Body of pancreas (tissue), 4 donors: ENCODE measurements at regions not wholly inside any gene's neighbourhood (a gene's known extent, or its start where the extent isn't known, plus 50 kb on each side); places are given as distances from the start of the nearest gene placed in this dataset.

Experiments
- ATAC-seq: fragments of 150-250 bp; one replicate; pipeline ENCODE4 v1.9.1; 2016
- DNase-seq, 4 donors: peaks; one replicate each; pipeline ENCODE4 v3.0.0-alpha.2; 2019
- H3K27ac ChIP-seq, 4 donors: fragments of 200-600 bp; sonication (generic); 1 replicate in 3 of 4; 2 replicates in 1 of 4; pipeline versions ENCODE4 v1.5.1 to v1.6.1; 2016 to 2019; ENCODE audit warnings: mild to moderate bottlenecking in 1 of 4, mixed read lengths in 1 of 4, moderate library complexity in 1 of 4
- H3K27me3 ChIP-seq, 2 donors: fragments of 200-600 bp; sonication (generic); one replicate each; pipeline ENCODE4 v1.6.0; 2016; ENCODE audit warnings: mild to moderate bottlenecking in 1 of 2
- H3K36me3 ChIP-seq, 2 donors: fragments of 200-600 bp; sonication (generic); replicated peaks in 1 of 2; 2 replicates each; pipeline ENCODE4 v1.5.1; 2016; ENCODE audit warnings: low read depth in 2 of 2; ENCODE audit not compliant: insufficient read depth in 1 of 2
- H3K4me1 ChIP-seq: fragments of 200-600 bp; sonication (generic); one replicate; pipeline ENCODE4 v1.6.0; 2016
- H3K4me3 ChIP-seq, 2 donors: fragments of 200-600 bp; sonication (generic); 1 replicate in 1 of 2; 2 replicates in 1 of 2; pipeline ENCODE4 v1.5.1; 2016 to 2019
- H3K9me3 ChIP-seq, 3 donors: fragments of 200-600 bp; sonication (generic); 1 replicate in 2 of 3; 2 replicates in 1 of 3; pipeline ENCODE4 v1.5.1; 2016
- POLR2A ChIP-seq, 3 donors: fragments of 450-650 bp; IDR thresholded peaks; one replicate each; pipeline ENCODE4 v1.6.1; 2016; ENCODE audit warnings: antibody characterized with exemption in 3 of 3, mild to moderate bottlenecking in 2 of 3
- WGBS, 2 donors: methylation state at CpG; one replicate each; pipeline ENCODE4 v1.1.5; 2017; 5-methylcytosine and 5-hydroxymethylcytosine counted together
- intact Hi-C: fragments of 100-400 bp; cut with DNase I; formaldehyde crosslinking; loops from one replicate; pipeline ENCODE4 v1.15.1; 2023
- TF ChIP-seq, protein P1 (sequence below), 7 experiments: fragments of 450-650 bp in 4 of 7; fragments of 200-600 bp in 3 of 7; sonication (generic) in 3 of 7; IDR thresholded peaks; one replicate each; pipeline ENCODE4 v1.5.1; 2016 to 2019; ENCODE audit warnings: antibody characterized with exemption in 7 of 7

DNA sequence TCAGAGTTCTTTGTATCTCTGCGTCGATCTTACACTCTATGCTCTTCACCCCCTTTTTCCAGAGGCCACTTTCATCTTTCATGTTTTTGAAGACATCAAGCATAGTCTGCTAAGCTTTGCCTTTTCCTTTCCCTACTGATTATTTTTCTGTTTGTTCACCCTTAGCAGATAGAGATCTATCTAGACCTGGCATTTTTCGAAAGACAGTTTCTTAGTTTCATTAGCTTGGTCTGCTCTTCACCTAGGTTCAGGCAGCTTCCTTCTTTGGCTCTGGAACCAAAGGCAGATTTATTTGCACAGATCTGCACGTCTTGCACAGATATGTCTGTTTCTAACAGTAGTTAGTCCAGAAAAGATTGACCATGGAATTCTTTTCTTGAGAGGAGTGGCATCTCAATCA lies 122.7 kb upstream of the HS3ST5 start:
- Histone ChIP-seq H3K4me3 (no peak overlapping the region), H3K27ac (no peak overlapping the region), H3K9me3 (no peaks in the 10 kb centered on the region), H3K36me3 (no peaks in the 10 kb centered on the region), H3K27me3 (no peaks in the 10 kb centered on the region), H3K4me1 (no peaks in the 10 kb centered on the region)
- WGBS, 2 donors, result 67 to 72% methylated on average over 4 of the region's 4 CpGs
- DNase-seq, result no peak
- intact Hi-C loops, result no loop called here
- ATAC-seq, result no peak
- TF ChIP-seq, protein P1, sequence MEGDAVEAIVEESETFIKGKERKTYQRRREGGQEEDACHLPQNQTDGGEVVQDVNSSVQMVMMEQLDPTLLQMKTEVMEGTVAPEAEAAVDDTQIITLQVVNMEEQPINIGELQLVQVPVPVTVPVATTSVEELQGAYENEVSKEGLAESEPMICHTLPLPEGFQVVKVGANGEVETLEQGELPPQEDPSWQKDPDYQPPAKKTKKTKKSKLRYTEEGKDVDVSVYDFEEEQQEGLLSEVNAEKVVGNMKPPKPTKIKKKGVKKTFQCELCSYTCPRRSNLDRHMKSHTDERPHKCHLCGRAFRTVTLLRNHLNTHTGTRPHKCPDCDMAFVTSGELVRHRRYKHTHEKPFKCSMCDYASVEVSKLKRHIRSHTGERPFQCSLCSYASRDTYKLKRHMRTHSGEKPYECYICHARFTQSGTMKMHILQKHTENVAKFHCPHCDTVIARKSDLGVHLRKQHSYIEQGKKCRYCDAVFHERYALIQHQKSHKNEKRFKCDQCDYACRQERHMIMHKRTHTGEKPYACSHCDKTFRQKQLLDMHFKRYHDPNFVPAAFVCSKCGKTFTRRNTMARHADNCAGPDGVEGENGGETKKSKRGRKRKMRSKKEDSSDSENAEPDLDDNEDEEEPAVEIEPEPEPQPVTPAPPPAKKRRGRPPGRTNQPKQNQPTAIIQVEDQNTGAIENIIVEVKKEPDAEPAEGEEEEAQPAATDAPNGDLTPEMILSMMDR (IDR thresholded peaks at IDR 0.05), result no peak
- TF ChIP-seq POLR2A (IDR thresholded peaks at IDR 0.05), result no peak

DNA sequence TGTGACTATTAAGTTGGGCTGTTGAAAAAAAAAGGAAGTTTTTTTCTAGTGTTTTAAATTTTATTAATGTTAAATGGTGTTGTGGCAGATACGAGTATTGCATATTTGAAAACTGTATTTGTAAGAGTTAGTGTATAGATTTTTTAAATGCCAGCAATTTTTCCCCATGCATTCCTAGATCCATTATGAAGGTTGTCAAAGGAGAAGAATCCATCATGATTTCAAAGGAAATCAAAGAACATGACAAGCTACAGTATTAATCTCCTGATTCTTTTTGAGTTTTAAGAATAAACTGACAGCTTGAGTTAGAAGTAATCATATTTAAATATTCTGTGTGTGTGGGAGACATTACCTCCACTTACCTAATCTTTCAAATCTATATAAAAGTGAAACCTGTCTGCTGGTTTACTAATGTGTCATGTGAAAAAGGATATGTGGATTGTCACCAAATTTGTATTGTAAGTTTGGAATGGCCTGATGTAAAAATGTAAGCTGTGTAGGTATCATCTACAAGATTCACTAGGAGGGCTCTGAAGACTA lies 111.0 kb upstream of the HS3ST5 start:
- H3K27ac ChIP-seq, result no peak overlapping the region
- H3K4me3 ChIP-seq, result no peak overlapping the region
- no peaks in the 10 kb centered on the region for H3K9me3 ChIP-seq
- ATAC-seq (no peak), DNase-seq (no peak)
- no peaks in the 10 kb centered on the region for H3K4me1 ChIP-seq
- TF ChIP-seq, protein P1 (IDR thresholded peaks at IDR 0.05), result no peak
- no peak for TF ChIP-seq POLR2A (IDR thresholded peaks at IDR 0.05)
- no peaks in the 10 kb centered on the region for H3K36me3 ChIP-seq
- intact Hi-C loops, result no loop called here
- WGBS, 2 donors, result 59 to 63% methylated on average over 1 of the region's 1 CpG
- no peaks in the 10 kb centered on the region for H3K27me3 ChIP-seq

DNA sequence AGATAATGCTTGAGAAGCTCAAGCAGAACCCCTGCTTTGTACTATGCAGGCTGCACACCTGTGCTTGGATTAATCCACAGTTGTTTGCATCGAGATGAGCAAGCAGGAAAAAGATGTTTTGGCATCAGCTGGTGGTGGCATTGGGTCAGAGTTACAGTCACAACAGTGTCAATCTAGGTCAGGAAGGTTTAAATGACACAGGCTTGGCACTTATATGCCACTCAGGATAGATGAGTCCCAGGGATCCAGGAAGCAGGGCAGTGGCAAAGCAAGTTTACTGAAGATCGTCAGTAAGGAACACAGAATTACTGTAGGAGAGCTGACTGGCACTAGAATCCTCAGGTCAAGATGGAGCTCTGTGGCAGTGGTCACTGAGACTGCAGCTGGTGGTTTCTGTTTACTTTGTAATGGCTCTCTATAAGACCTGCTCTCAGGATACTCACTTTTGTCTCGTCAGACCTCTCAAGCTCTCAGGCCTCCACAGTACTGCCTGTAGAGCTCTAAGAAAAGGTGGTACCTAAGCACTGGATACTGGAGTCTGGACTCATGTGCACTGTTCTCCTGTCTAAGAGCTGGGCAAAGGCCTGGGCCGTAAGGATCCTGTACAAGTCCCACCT lies 110.1 kb upstream of the HS3ST5 start:
- ATAC-seq, result no peak
- no peak overlapping the region for H3K4me3 ChIP-seq
- intact Hi-C loops, result no loop called here
- no peaks in the 10 kb centered on the region for H3K9me3 ChIP-seq
- TF ChIP-seq, protein P1 (IDR thresholded peaks at IDR 0.05), result no peak
- no peak for TF ChIP-seq POLR2A (IDR thresholded peaks at IDR 0.05)
- DNase-seq, result no peak
- H3K4me1 ChIP-seq, result no peaks in the 10 kb centered on the region
- no peaks in the 10 kb centered on the region for H3K36me3 ChIP-seq
- 44 to 61% methylated on average over 4 of the region's 4 CpGs for WGBS, 2 donors
- H3K27ac ChIP-seq, result no peak overlapping the region
- H3K27me3 ChIP-seq, result no peaks in the 10 kb centered on the region

DNA sequence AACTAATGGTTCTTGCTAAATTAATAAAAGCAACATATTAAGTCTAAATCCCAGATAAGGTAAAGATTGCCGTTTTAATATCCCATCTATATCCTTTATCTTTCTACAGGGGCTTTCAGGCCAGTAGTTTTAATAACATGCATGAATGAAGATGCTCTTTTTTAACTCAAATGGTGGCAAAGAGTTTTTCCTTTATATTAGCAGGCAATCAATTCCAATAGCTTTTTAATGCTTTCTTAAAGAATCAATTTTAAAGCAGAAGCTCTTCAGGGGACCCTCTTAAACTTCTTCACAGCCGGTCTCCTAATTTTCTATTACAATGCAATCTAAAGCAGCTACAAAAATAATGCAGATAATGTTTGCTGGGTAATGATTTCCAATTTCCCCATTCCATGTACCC lies 107.8 kb upstream of the HS3ST5 start:
- no peak overlapping the region for H3K4me3 ChIP-seq
- ATAC-seq (no peak), DNase-seq (no peak)
- WGBS, 2 donors, result 54 to 58% methylated on average over 2 of the region's 2 CpGs
- no peaks in the 10 kb centered on the region for H3K27me3 ChIP-seq
- H3K9me3 ChIP-seq, result no peaks in the 10 kb centered on the region
- TF ChIP-seq, protein P1 (IDR thresholded peaks at IDR 0.05), result no peak
- no peak for TF ChIP-seq POLR2A (IDR thresholded peaks at IDR 0.05)
- intact Hi-C loops, result no loop called here
- H3K27ac ChIP-seq, result no peak overlapping the region
- H3K4me1 ChIP-seq, result no peaks in the 10 kb centered on the region
- H3K36me3 ChIP-seq, result no peaks in the 10 kb centered on the region

DNA sequence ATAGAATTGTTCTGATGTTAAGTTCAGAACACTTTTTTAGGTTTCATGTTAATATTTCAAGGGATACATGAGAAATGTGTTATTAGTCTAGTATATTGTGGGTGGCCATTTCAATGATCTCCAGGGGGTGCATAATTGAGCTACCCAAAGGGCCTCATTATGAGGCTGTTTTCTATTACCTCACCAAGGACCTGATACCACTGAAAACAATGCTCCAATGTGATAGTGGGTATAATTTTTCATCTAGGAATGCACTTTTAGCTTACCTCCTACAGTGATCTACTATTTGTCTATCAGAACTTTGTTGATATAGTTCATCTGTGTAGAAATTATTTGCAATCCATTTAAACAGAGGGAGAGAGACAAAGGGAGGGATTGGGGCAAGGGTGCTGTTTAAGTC lies 106.8 kb upstream of the HS3ST5 start:
- Histone ChIP-seq H3K27me3 (no peaks in the 10 kb centered on the region), H3K9me3 (no peaks in the 10 kb centered on the region), H3K4me1 (no peaks in the 10 kb centered on the region), H3K4me3 (no peak overlapping the region), H3K27ac (no peak overlapping the region), H3K36me3 (no peaks in the 10 kb centered on the region)
- no peak for TF ChIP-seq POLR2A (IDR thresholded peaks at IDR 0.05)
- TF ChIP-seq, protein P1 (IDR thresholded peaks at IDR 0.05), result no peak
- peak; percentile 81 for ATAC-seq
- intact Hi-C loops, result no loop called here
- no peak for DNase-seq
